SH-SY5Y (cell line): ENCODE measurements at regions not wholly inside any gene's neighbourhood (a gene's known extent, or its start where the extent isn't known, plus 50 kb on each side); places are given as distances from the start of the nearest gene placed in this dataset.

ENCODE experiments used
- GATA2 ChIP-seq: IDR thresholded peaks from 2 replicates; pipeline ENCODE4 v1.6.1; 2011; ENCODE audit warnings: mild to moderate bottlenecking, low read depth, low read length
- GATA3 ChIP-seq: IDR thresholded peaks from 2 replicates; pipeline ENCODE4 v1.6.1; 2011; ENCODE audit warnings: low read depth, mild to moderate bottlenecking, low read length, moderate library complexity

DNA sequence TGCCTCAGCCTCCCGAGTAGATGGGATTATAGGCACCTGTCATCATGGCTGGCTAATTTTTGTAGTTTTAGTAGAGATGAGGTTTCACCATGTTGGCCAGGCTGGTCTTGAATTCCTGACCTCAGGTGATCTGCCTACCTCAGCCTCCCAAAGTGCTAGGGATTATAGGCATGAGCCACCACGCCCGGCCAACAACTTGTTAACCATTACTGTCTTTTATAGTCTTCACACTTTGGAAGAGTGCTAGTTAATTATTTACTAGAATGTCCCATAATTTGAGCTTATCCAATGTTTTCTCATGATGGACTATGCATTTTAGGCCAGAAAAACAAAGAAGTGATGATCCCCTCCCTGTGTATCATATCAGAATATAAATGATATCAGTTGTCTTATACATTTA lies 288.6 kb upstream of the CBLB start:
- TF ChIP-seq GATA2 (no peak), GATA3 (no peak)
